GM23338 (cell line): ENCODE measurements at regions not wholly inside any gene's neighbourhood (a gene's known extent, or its start where the extent isn't known, plus 50 kb on each side); places are given as distances from the start of the nearest gene placed in this dataset.

ENCODE experiments used
- CREB1 ChIP-seq: fragments of 250-450 bp; sonication (Bioruptor Pico); IDR thresholded peaks from 2 replicates; pipeline ENCODE4 v1.5.0; 2020; ENCODE audit warnings: low read depth, mild to moderate bottlenecking, moderate library complexity
- ETS1 ChIP-seq: IDR thresholded peaks from 2 replicates; pipeline ENCODE4 v1.6.1; 2016; ENCODE audit warnings: antibody characterized with exemption
- EZH2 ChIP-seq: fragments of 200-600 bp; sonication (generic); IDR thresholded peaks from one replicate; pipeline ENCODE4 v1.8.0; 2017; ENCODE audit warnings: antibody characterized with exemption, mild to moderate bottlenecking, low read depth; ENCODE audit not compliant: unreplicated experiment
- EZH2phosphoT487 ChIP-seq: fragments of 200-600 bp; sonication (generic); IDR thresholded peaks from one replicate; pipeline ENCODE4 v1.8.1; 2018; ENCODE audit warnings: antibody characterized with exemption; ENCODE audit not compliant: unreplicated experiment
- JUNB ChIP-seq: IDR thresholded peaks from one replicate; pipeline ENCODE4 v1.6.1; 2016; ENCODE audit warnings: antibody characterized with exemption; ENCODE audit not compliant: unreplicated experiment
- NANOG ChIP-seq: IDR thresholded peaks from 2 replicates; pipeline ENCODE4 v1.6.1; 2016; ENCODE audit warnings: antibody characterized with exemption, borderline replicate concordance
- POLR2AphosphoS5 ChIP-seq: IDR thresholded peaks from 2 replicates; pipeline ENCODE4 v1.6.1; 2016; ENCODE audit warnings: antibody characterized with exemption, low read depth
- STAT1 ChIP-seq: IDR thresholded peaks from one replicate; pipeline ENCODE4 v1.6.1; 2016; ENCODE audit warnings: antibody characterized with exemption; ENCODE audit not compliant: unreplicated experiment
- ZNF114 ChIP-seq: fragments of 250-450 bp; sonication (Bioruptor Pico); IDR thresholded peaks from 2 replicates; pipeline ENCODE4 v1.5.0; 2020; ENCODE audit warnings: mild to moderate bottlenecking, moderate library complexity
- ZNF331 ChIP-seq: fragments of 250-450 bp; sonication (Bioruptor Pico); IDR thresholded peaks from 2 replicates; pipeline ENCODE4 v1.5.0; 2020; ENCODE audit warnings: low read depth, mild to moderate bottlenecking, moderate library complexity
- TF ChIP-seq, protein P1 (sequence below): fragments of 250-450 bp; sonication (Bioruptor Pico); IDR thresholded peaks from 2 replicates; pipeline ENCODE4 v1.5.0; 2020; ENCODE audit warnings: mild to moderate bottlenecking, moderate library complexity
- TF ChIP-seq, protein P2 (sequence below): IDR thresholded peaks from one replicate; pipeline ENCODE4 v1.6.1; 2018; ENCODE audit warnings: antibody characterized with exemption; ENCODE audit not compliant: unreplicated experiment

DNA sequence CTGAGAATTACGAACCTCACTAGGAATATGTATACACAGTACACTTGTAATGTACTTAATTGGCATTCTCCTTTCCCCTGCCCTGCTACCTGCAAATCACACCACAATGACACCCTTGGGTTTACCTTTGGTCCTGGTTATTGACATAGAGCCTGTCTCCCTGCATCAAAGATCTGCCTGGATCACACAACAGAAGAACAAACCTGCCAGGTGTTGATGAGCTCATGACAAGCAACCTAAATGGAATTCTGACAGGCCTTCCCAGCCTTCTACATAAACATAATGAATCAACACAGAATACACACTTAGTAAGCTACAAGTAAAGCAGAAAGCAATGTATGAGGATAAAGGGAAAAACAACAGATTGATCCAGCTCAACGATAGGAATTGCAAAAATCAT lies 95.6 kb downstream of the HDGFL1 start (continued):
- TF ChIP-seq, protein P1, sequence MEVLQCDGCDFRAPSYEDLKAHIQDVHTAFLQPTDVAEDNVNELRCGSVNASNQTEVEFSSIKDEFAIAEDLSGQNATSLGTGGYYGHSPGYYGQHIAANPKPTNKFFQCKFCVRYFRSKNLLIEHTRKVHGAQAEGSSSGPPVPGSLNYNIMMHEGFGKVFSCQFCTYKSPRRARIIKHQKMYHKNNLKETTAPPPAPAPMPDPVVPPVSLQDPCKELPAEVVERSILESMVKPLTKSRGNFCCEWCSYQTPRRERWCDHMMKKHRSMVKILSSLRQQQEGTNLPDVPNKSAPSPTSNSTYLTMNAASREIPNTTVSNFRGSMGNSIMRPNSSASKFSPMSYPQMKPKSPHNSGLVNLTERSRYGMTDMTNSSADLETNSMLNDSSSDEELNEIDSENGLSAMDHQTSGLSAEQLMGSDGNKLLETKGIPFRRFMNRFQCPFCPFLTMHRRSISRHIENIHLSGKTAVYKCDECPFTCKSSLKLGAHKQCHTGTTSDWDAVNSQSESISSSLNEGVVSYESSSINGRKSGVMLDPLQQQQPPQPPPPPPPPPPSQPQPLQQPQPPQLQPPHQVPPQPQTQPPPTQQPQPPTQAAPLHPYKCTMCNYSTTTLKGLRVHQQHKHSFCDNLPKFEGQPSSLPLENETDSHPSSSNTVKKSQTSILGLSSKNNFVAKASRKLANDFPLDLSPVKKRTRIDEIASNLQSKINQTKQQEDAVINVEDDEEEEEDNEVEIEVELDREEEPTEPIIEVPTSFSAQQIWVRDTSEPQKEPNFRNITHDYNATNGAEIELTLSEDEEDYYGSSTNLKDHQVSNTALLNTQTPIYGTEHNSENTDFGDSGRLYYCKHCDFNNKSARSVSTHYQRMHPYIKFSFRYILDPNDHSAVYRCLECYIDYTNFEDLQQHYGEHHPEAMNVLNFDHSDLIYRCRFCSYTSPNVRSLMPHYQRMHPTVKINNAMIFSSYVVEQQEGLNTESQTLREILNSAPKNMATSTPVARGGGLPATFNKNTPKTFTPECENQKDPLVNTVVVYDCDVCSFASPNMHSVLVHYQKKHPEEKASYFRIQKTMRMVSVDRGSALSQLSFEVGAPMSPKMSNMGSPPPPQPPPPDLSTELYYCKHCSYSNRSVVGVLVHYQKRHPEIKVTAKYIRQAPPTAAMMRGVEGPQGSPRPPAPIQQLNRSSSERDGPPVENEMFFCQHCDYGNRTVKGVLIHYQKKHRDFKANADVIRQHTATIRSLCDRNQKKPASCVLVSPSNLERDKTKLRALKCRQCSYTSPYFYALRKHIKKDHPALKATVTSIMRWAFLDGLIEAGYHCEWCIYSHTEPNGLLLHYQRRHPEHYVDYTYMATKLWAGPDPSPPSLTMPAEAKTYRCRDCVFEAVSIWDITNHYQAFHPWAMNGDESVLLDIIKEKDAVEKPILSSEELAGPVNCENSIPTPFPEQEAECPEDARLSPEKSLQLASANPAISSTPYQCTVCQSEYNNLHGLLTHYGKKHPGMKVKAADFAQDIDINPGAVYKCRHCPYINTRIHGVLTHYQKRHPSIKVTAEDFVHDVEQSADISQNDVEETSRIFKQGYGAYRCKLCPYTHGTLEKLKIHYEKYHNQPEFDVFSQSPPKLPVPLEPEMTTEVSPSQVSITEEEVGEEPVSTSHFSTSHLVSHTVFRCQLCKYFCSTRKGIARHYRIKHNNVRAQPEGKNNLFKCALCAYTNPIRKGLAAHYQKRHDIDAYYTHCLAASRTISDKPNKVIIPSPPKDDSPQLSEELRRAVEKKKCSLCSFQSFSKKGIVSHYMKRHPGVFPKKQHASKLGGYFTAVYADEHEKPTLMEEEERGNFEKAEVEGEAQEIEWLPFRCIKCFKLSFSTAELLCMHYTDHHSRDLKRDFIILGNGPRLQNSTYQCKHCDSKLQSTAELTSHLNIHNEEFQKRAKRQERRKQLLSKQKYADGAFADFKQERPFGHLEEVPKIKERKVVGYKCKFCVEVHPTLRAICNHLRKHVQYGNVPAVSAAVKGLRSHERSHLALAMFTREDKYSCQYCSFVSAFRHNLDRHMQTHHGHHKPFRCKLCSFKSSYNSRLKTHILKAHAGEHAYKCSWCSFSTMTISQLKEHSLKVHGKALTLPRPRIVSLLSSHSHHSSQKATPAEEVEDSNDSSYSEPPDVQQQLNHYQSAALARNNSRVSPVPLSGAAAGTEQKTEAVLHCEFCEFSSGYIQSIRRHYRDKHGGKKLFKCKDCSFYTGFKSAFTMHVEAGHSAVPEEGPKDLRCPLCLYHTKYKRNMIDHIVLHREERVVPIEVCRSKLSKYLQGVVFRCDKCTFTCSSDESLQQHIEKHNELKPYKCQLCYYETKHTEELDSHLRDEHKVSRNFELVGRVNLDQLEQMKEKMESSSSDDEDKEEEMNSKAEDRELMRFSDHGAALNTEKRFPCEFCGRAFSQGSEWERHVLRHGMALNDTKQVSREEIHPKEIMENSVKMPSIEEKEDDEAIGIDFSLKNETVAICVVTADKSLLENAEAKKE (CRISPR knock-in tag), result no peak
- no peak for TF ChIP-seq NANOG
- no peak for TF ChIP-seq CREB1 (CRISPR knock-in tag)
- no peak for TF ChIP-seq EZH2
- no peak for TF ChIP-seq STAT1
- TF ChIP-seq ZNF331 (CRISPR knock-in tag), result no peak
- no peak for TF ChIP-seq EZH2phosphoT487
- no peak for TF ChIP-seq JUNB
- TF ChIP-seq, protein P2, sequence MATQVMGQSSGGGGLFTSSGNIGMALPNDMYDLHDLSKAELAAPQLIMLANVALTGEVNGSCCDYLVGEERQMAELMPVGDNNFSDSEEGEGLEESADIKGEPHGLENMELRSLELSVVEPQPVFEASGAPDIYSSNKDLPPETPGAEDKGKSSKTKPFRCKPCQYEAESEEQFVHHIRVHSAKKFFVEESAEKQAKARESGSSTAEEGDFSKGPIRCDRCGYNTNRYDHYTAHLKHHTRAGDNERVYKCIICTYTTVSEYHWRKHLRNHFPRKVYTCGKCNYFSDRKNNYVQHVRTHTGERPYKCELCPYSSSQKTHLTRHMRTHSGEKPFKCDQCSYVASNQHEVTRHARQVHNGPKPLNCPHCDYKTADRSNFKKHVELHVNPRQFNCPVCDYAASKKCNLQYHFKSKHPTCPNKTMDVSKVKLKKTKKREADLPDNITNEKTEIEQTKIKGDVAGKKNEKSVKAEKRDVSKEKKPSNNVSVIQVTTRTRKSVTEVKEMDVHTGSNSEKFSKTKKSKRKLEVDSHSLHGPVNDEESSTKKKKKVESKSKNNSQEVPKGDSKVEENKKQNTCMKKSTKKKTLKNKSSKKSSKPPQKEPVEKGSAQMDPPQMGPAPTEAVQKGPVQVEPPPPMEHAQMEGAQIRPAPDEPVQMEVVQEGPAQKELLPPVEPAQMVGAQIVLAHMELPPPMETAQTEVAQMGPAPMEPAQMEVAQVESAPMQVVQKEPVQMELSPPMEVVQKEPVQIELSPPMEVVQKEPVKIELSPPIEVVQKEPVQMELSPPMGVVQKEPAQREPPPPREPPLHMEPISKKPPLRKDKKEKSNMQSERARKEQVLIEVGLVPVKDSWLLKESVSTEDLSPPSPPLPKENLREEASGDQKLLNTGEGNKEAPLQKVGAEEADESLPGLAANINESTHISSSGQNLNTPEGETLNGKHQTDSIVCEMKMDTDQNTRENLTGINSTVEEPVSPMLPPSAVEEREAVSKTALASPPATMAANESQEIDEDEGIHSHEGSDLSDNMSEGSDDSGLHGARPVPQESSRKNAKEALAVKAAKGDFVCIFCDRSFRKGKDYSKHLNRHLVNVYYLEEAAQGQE, result no peak
- no peak for TF ChIP-seq POLR2AphosphoS5
- TF ChIP-seq ZNF114 (CRISPR knock-in tag), result no peak
- no peak for TF ChIP-seq ETS1
